ENCODE measurements at regions not wholly inside any gene's neighbourhood (a gene's known extent, or its start where the extent isn't known, plus 50 kb on each side); places are given as distances from the start of the nearest gene placed in this dataset.

GRCh38 chr2:14127765-14128164 is 504.8 kb upstream of the LRATD1 start:
- Histone ChIP-seq H3K4me1 (no peaks in the 10 kb centered on the region), H3K27ac (no peak overlapping the region), H3K27me3 (no peaks in the 10 kb centered on the region), H3K9me3 (no peaks in the 10 kb centered on the region), H3K4me3 (no peak overlapping the region), H3K36me3 (ENCODE audit: low read depth, missing control alignments) (no peaks in the 10 kb centered on the region)
- intact Hi-C loops (cut with DNase I; ENCODE audit: low total_unique reads): no loop called here
- 85 to 86% methylated on average over 3 of the region's 3 CpGs for WGBS, 2 donors
- TF ChIP-seq, protein P1, sequence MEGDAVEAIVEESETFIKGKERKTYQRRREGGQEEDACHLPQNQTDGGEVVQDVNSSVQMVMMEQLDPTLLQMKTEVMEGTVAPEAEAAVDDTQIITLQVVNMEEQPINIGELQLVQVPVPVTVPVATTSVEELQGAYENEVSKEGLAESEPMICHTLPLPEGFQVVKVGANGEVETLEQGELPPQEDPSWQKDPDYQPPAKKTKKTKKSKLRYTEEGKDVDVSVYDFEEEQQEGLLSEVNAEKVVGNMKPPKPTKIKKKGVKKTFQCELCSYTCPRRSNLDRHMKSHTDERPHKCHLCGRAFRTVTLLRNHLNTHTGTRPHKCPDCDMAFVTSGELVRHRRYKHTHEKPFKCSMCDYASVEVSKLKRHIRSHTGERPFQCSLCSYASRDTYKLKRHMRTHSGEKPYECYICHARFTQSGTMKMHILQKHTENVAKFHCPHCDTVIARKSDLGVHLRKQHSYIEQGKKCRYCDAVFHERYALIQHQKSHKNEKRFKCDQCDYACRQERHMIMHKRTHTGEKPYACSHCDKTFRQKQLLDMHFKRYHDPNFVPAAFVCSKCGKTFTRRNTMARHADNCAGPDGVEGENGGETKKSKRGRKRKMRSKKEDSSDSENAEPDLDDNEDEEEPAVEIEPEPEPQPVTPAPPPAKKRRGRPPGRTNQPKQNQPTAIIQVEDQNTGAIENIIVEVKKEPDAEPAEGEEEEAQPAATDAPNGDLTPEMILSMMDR (IDR thresholded peaks at IDR 0.05): no peak
- TF ChIP-seq POLR2A (IDR thresholded peaks at IDR 0.05): no peak
- no peak for DNase-seq

DNA sequence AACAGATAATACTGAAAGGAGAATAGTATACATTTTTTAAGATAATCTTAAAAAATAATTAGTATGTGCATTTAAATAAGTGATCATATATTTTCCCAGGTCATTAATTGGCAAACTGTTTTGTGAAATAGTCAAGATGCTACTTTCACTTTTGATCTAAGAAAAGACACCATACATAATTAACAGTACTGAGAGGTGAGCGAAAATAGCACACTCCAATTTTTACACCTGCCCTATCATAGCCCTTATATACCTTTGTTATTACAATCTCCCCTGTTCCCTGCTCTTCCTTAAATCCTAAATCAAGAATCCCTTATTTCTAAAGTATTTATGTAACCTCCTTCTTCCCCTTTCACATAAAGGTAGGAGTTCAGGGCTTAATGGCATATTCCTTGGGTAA is 500.1 kb upstream of the LRATD1 start:
- TF ChIP-seq, protein P1 (IDR thresholded peaks at IDR 0.05): no peak
- no peak for TF ChIP-seq POLR2A (IDR thresholded peaks at IDR 0.05)
- no peaks in the 10 kb centered on the region for H3K27me3 ChIP-seq
- H3K27ac ChIP-seq: no peak overlapping the region
- no peak overlapping the region for H3K4me3 ChIP-seq
- intact Hi-C loops (cut with DNase I; ENCODE audit: low total_unique reads): no loop called here
- H3K9me3 ChIP-seq: no peaks in the 10 kb centered on the region
- DNase-seq: no peak
- H3K4me1 ChIP-seq: peaks cover 4% of the 10 kb centered on the region
- WGBS, 2 donors: 91 to 95% methylated on average over 1 of the region's 1 CpG
- H3K36me3 ChIP-seq (ENCODE audit: low read depth, missing control alignments): no peaks in the 10 kb centered on the region

- Histone ChIP-seq H3K27me3 (no peaks in the 10 kb centered on the region), H3K4me3 (no peak overlapping the region), H3K27ac (no peak overlapping the region), H3K36me3 (ENCODE audit: low read depth, missing control alignments) (no peaks in the 10 kb centered on the region), H3K9me3 (no peaks in the 10 kb centered on the region), H3K4me1 (peaks cover 4% of the 10 kb centered on the region)
- WGBS, 2 donors: 19 to 50% methylated on average over 3 of the region's 3 CpGs
- no peak for TF ChIP-seq POLR2A (IDR thresholded peaks at IDR 0.05)
- TF ChIP-seq, protein P1 (IDR thresholded peaks at IDR 0.05): no peak
- intact Hi-C loops (cut with DNase I; ENCODE audit: low total_unique reads): no loop called here
- peak; percentile 26 for DNase-seq
These were observed 497.7 kb upstream of the LRATD1 start for GRCh38 chr2:14134771-14135170.

GRCh38 chr2:14136030-14136429 is 496.5 kb upstream of the LRATD1 start:
- H3K36me3 ChIP-seq (ENCODE audit: low read depth, missing control alignments): no peaks in the 10 kb centered on the region
- no peaks in the 10 kb centered on the region for H3K9me3 ChIP-seq
- H3K4me1 ChIP-seq: peaks cover 4% of the 10 kb centered on the region
- TF ChIP-seq, protein P1 (IDR thresholded peaks at IDR 0.05): no peak
- no peak for TF ChIP-seq POLR2A (IDR thresholded peaks at IDR 0.05)
- no peak for DNase-seq
- WGBS, 2 donors: 86 to 93% methylated on average over 2 of the region's 2 CpGs
- no peaks in the 10 kb centered on the region for H3K27me3 ChIP-seq
- intact Hi-C loops (cut with DNase I; ENCODE audit: low total_unique reads): no loop called here
- no peak overlapping the region for H3K27ac ChIP-seq
- H3K4me3 ChIP-seq: no peak overlapping the region

DNA sequence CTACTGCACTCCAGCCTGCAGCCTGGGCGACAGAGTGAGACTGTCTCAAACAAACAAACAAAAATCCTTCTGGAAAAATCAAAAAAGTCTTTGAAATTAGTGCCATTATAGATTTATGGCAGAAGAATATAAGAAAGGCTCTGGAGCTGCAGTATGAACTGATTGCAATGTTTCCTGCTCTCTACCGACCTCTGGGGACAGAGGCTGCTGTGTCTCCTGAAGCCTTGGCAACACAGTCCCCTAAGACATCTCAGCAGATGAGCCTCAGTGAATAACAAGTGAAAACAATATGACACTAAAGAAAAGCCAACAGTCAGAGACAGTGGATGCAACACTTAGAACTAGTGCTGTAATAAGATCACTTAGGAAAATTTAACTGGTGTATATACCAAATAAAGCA is 494.9 kb upstream of the LRATD1 start:
- intact Hi-C loops (cut with DNase I; ENCODE audit: low total_unique reads): no loop called here
- peak; percentile 50 for DNase-seq
- H3K36me3 ChIP-seq (ENCODE audit: low read depth, missing control alignments): no peaks in the 10 kb centered on the region
- peaks cover 4% of the 10 kb centered on the region for H3K4me1 ChIP-seq
- H3K27me3 ChIP-seq: no peaks in the 10 kb centered on the region
- 55 to 60% methylated on average over 2 of the region's 2 CpGs for WGBS, 2 donors
- no peak overlapping the region for H3K4me3 ChIP-seq
- H3K9me3 ChIP-seq: no peaks in the 10 kb centered on the region
- H3K27ac ChIP-seq: no peak overlapping the region
- no peak for TF ChIP-seq POLR2A (IDR thresholded peaks at IDR 0.05)
- TF ChIP-seq, protein P1 (IDR thresholded peaks at IDR 0.05): peak in 2 of 3 experiments; percentile 13 to 22

All from testis (tissue), 2 donors.